Osteocyte (in vitro differentiated cells): ENCODE measurements at regions not wholly inside any gene's neighbourhood (a gene's known extent, or its start where the extent isn't known, plus 50 kb on each side); places are given as distances from the start of the nearest gene placed in this dataset.

ENCODE experiments used
- DNase-seq: peaks from one replicate; pipeline ENCODE4 v3.0.0; 2021; ENCODE audit warnings: mixed read lengths; ENCODE audit not compliant: unreplicated experiment; ENCODE audit errors: extremely low spot score
- H3K27ac Mint-ChIP-seq: one replicate; pipeline ENCODE4 v1.8.0; 2021; ENCODE audit warnings: mild to moderate bottlenecking, mixed read lengths; ENCODE audit not compliant: unreplicated experiment
- H3K27me3 Mint-ChIP-seq: one replicate; pipeline ENCODE4 v1.8.0; 2021; ENCODE audit warnings: mixed read lengths; ENCODE audit not compliant: unreplicated experiment
- H3K36me3 Mint-ChIP-seq: one replicate; pipeline ENCODE4 v1.8.0; 2021; ENCODE audit warnings: mixed read lengths; ENCODE audit not compliant: unreplicated experiment
- H3K4me1 Mint-ChIP-seq: one replicate; pipeline ENCODE4 v1.8.0; 2021; ENCODE audit warnings: mixed read lengths; ENCODE audit not compliant: unreplicated experiment
- H3K4me3 Mint-ChIP-seq: one replicate; pipeline ENCODE4 v1.8.0; 2021; ENCODE audit warnings: mild to moderate bottlenecking, moderate library complexity, mixed read lengths; ENCODE audit not compliant: unreplicated experiment
- H3K9me3 Mint-ChIP-seq: one replicate; pipeline ENCODE4 v1.8.0; 2021; ENCODE audit warnings: mixed read lengths; ENCODE audit not compliant: unreplicated experiment
- CTCF ChIP-seq: fragments of 200-600 bp; sonication (generic); IDR thresholded peaks from 2 replicates; pipeline ENCODE4 v1.5.0; 2021; ENCODE audit warnings: antibody characterized with exemption, mild to moderate bottlenecking, moderate library complexity

DNA sequence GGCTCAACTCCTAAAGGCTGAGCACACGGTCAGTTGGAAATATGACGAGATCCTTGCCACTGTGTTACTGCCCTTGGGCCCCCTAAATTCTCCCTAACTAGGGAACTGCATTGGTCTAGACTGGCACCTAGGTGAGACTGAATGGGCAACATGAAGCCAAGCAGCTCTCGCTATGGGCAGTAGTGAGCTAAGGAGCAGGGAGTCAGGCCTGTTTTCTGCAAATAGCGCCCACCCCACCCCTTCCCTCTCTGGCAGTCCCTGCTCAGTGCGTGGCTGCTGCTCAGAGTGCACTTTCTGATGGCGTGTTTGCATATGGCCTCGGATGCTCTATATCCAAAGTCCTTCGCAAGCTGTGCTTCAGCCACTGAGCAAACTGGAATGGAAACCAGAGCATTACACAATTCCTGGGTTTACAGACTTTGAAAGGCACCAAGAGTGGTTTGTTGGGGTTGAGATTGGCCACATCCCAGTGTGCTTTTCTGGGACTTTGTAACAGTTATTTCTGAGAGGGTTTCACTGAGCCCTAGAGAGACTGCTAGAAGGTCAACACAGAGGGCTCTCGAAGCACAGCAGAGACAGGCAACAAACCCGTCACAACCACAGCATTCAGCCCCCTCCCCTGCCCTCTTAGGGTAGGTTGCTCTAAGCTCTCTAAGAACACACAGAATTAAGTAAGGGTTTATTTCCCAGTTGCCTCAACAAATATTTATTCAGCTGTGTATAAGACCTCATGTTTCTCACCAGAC is 419.9 kb downstream of the STK39 start:
- H3K4me3 Mint-ChIP-seq: no peak overlapping the region
- H3K9me3 Mint-ChIP-seq: no peaks in the 10 kb centered on the region
- no peaks in the 10 kb centered on the region for H3K36me3 Mint-ChIP-seq

DNA sequence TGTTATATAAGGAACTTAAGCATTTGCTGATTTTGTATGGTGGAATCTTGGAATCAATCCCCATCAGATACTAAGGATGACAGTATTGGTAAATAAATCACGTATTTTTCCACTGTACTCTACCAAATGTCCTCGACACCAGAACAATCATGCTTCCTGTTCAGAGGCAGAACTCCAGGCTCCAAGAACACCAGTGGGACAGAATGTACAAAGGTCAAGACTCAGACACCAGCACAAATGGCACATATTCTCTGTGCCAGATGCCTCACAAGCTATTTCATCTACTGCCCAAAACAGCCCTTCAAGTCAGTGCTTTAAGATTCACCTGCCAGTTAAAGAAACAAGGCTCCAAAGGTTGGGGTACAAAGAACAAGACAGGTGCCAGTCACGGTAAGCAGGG is 420.5 kb downstream of the STK39 start:
- H3K4me3 Mint-ChIP-seq: no peak overlapping the region
- H3K27me3 Mint-ChIP-seq: no peaks in the 10 kb centered on the region
- TF ChIP-seq CTCF: no peak
- H3K27ac Mint-ChIP-seq: no peak overlapping the region
- H3K36me3 Mint-ChIP-seq: no peaks in the 10 kb centered on the region
- no peaks in the 10 kb centered on the region for H3K9me3 Mint-ChIP-seq
- H3K4me1 Mint-ChIP-seq: no peaks in the 10 kb centered on the region
- DNase-seq: no peak

More for the DNA sequence above, 419.9 kb downstream of the STK39 start:
- DNase-seq: no peak
- H3K27ac Mint-ChIP-seq: no peak overlapping the region
- TF ChIP-seq CTCF: no peak
- H3K4me1 Mint-ChIP-seq: no peaks in the 10 kb centered on the region
- H3K27me3 Mint-ChIP-seq: no peaks in the 10 kb centered on the region

- Mint-ChIP-seq H3K27ac (no peak overlapping the region), H3K4me3 (no peak overlapping the region), H3K36me3 (no peaks in the 10 kb centered on the region), H3K4me1 (no peaks in the 10 kb centered on the region), H3K9me3 (no peaks in the 10 kb centered on the region), H3K27me3 (no peaks in the 10 kb centered on the region)
- TF ChIP-seq CTCF: no peak
- no peak for DNase-seq
These were observed 421.7 kb downstream of the STK39 start for GRCh38 chr2:167825664-167826063.

DNA sequence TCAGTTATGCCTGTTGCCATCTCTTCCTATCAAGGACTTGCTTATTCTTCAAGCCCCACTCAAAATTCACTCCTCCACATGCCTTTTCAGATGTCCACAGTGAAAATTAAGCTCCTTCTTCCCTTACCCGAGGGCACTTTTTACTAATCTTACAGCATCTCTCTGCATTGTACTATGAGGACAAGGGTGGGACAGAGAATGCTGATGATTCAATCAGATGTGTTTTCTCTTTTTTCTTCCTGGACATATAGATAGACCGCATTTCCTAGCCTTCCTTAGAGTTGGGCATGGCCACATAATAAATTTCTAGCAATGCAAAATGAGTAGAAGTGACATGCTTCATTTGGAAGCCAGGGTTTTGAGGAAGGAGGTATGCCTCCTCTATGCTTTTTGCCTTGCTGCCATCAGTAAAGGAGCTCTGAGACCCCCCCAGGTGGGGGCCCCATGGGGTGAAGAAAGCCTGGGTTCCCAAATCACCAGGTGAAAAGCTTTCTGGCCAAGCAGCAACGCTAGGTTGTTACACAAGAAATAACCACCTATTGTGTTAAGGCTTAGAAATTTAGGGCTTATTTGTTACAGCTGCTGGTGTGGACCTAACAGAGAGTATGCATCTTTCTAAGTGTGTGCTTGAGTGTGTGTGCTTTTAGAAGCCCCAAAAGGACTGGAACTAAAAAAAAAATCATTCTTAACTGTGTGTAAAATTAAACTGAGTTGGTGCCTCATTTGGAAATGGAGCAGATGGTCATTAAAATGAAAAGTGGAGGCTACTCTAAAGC is 424.5 kb downstream of the STK39 start:
- no peaks in the 10 kb centered on the region for H3K4me1 Mint-ChIP-seq
- TF ChIP-seq CTCF: no peak
- no peaks in the 10 kb centered on the region for H3K36me3 Mint-ChIP-seq
- H3K9me3 Mint-ChIP-seq: no peaks in the 10 kb centered on the region
- no peak for DNase-seq
- no peak overlapping the region for H3K4me3 Mint-ChIP-seq
- no peak overlapping the region for H3K27ac Mint-ChIP-seq
- H3K27me3 Mint-ChIP-seq: no peaks in the 10 kb centered on the region

GRCh38 chr2:167820488-167820887 is 426.9 kb downstream of the STK39 start:
- Mint-ChIP-seq H3K27me3 (no peaks in the 10 kb centered on the region), H3K27ac (no peak overlapping the region), H3K36me3 (no peaks in the 10 kb centered on the region), H3K9me3 (no peaks in the 10 kb centered on the region), H3K4me1 (no peaks in the 10 kb centered on the region), H3K4me3 (no peak overlapping the region)
- TF ChIP-seq CTCF: no peak
- no peak for DNase-seq
